SK-N-SH (cell line): ENCODE measurements at regions not wholly inside any gene's neighbourhood (a gene's known extent, or its start where the extent isn't known, plus 50 kb on each side); places are given as distances from the start of the nearest gene placed in this dataset.

Experiments
- FOSL2 ChIP-seq: IDR thresholded peaks from 2 replicates; pipeline ENCODE4 v1.4.0; 2012; ENCODE audit warnings: low read depth, mild to moderate bottlenecking, moderate library complexity, borderline replicate concordance
- GABPA ChIP-seq: IDR thresholded peaks from 2 replicates; pipeline ENCODE4 v1.4.0; 2012; ENCODE audit warnings: low read depth, mild to moderate bottlenecking
- POLR2AphosphoS5 ChIP-seq: IDR thresholded peaks from 2 replicates; pipeline ENCODE4 v1.6.1; 2012; ENCODE audit warnings: low read depth, low read length
- RAD21 ChIP-seq: IDR thresholded peaks from 2 replicates; pipeline ENCODE4 v1.6.1; 2012; ENCODE audit warnings: mild to moderate bottlenecking, low read length
- SIN3A ChIP-seq: IDR thresholded peaks from 2 replicates; pipeline ENCODE4 v1.6.1; 2012; ENCODE audit warnings: low read depth, mild to moderate bottlenecking, low read length, moderate library complexity, borderline replicate concordance
- TAF1 ChIP-seq: IDR thresholded peaks from 2 replicates; pipeline ENCODE4 v1.6.1; 2012; ENCODE audit warnings: low read depth, mild to moderate bottlenecking, low read length, moderate library complexity, borderline replicate concordance
- YY1 ChIP-seq: IDR thresholded peaks from 2 replicates; pipeline ENCODE4 v1.4.0; 2012; ENCODE audit warnings: low read depth, mild to moderate bottlenecking
- TF ChIP-seq, protein P1 (sequence below): fragments of 150-350 bp; IDR thresholded peaks from 2 replicates; pipeline ENCODE4 v1.6.1; 2017; ENCODE audit warnings: antibody characterized with exemption, low read length, low read depth, borderline replicate concordance
- TF ChIP-seq, protein P2 (sequence below): IDR thresholded peaks from 2 replicates; pipeline ENCODE4 v1.4.0; 2012; ENCODE audit warnings: low read depth
- TF ChIP-seq, protein P3 (sequence below): fragments of 200-600 bp; sonication (generic); IDR thresholded peaks from 2 replicates; pipeline ENCODE4 v1.6.1; 2017; ENCODE audit warnings: antibody characterized with exemption, mild to moderate bottlenecking, moderate library complexity
- TF ChIP-seq, protein P4 (sequence below): IDR thresholded peaks from 2 replicates; pipeline ENCODE4 v1.4.0; 2012; ENCODE audit warnings: low read depth, borderline replicate concordance
- TF ChIP-seq, protein P5 (sequence below): IDR thresholded peaks from 2 replicates; pipeline ENCODE4; 2012

DNA sequence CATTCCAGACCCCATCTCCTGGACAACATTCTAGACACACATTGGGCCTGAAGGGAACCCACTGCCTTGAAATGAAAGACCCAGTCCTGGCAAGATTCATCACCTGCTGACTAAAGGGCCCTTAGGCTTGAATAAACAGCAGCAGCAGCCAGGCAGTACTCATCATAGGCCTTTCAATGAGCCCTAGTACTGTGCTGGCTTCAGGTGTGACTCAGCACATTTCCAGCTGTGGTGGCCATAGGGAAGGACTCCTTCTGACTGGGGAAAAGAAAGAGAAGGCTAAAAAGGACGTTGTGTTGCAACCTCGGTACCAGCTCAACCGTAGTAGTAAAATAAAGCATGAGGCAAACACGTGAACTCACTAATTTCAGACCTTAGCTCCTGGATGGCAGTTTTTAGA, 344.0 kb downstream of the ACTRT1 start:
- TF ChIP-seq, protein P1, sequence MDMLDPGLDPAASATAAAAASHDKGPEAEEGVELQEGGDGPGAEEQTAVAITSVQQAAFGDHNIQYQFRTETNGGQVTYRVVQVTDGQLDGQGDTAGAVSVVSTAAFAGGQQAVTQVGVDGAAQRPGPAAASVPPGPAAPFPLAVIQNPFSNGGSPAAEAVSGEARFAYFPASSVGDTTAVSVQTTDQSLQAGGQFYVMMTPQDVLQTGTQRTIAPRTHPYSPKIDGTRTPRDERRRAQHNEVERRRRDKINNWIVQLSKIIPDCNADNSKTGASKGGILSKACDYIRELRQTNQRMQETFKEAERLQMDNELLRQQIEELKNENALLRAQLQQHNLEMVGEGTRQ: no peak
- TF ChIP-seq, protein P2, sequence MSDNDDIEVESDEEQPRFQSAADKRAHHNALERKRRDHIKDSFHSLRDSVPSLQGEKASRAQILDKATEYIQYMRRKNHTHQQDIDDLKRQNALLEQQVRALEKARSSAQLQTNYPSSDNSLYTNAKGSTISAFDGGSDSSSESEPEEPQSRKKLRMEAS: no peak
- TF ChIP-seq GABPA (no peak), POLR2AphosphoS5 (no peak), TAF1 (no peak), SIN3A (no peak), RAD21 (no peak), FOSL2 (no peak), YY1 (no peak)
- TF ChIP-seq, protein P3, sequence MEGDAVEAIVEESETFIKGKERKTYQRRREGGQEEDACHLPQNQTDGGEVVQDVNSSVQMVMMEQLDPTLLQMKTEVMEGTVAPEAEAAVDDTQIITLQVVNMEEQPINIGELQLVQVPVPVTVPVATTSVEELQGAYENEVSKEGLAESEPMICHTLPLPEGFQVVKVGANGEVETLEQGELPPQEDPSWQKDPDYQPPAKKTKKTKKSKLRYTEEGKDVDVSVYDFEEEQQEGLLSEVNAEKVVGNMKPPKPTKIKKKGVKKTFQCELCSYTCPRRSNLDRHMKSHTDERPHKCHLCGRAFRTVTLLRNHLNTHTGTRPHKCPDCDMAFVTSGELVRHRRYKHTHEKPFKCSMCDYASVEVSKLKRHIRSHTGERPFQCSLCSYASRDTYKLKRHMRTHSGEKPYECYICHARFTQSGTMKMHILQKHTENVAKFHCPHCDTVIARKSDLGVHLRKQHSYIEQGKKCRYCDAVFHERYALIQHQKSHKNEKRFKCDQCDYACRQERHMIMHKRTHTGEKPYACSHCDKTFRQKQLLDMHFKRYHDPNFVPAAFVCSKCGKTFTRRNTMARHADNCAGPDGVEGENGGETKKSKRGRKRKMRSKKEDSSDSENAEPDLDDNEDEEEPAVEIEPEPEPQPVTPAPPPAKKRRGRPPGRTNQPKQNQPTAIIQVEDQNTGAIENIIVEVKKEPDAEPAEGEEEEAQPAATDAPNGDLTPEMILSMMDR: no peak
- TF ChIP-seq, protein P4, sequence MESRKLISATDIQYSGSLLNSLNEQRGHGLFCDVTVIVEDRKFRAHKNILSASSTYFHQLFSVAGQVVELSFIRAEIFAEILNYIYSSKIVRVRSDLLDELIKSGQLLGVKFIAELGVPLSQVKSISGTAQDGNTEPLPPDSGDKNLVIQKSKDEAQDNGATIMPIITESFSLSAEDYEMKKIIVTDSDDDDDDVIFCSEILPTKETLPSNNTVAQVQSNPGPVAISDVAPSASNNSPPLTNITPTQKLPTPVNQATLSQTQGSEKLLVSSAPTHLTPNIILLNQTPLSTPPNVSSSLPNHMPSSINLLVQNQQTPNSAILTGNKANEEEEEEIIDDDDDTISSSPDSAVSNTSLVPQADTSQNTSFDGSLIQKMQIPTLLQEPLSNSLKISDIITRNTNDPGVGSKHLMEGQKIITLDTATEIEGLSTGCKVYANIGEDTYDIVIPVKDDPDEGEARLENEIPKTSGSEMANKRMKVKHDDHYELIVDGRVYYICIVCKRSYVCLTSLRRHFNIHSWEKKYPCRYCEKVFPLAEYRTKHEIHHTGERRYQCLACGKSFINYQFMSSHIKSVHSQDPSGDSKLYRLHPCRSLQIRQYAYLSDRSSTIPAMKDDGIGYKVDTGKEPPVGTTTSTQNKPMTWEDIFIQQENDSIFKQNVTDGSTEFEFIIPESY: no peak
- TF ChIP-seq, protein P5, sequence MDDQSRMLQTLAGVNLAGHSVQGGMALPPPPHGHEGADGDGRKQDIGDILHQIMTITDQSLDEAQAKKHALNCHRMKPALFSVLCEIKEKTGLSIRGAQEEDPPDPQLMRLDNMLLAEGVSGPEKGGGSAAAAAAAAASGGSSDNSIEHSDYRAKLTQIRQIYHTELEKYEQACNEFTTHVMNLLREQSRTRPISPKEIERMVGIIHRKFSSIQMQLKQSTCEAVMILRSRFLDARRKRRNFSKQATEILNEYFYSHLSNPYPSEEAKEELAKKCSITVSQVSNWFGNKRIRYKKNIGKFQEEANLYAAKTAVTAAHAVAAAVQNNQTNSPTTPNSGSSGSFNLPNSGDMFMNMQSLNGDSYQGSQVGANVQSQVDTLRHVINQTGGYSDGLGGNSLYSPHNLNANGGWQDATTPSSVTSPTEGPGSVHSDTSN: no peak
